ENCODE measurements at regions not wholly inside any gene's neighbourhood (a gene's known extent, or its start where the extent isn't known, plus 50 kb on each side); places are given as distances from the start of the nearest gene placed in this dataset.

DNA sequence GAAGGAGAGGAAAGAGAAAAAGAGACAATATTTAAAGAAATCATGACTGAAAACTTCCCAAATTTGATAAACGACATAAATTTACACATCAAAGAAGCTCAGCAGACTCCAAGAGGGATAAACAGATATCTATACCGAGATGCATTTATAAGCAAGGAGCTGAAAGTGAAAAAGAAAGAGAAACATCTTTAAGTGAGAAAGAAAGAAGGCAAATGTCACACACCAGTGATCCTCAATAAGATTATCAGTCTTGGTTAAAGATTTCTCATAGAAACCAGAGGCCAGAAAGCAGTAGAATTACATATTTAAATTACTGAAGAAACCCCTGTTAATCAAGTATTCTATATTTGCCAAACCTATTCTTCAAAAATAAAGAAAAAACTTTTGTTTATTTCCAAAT lies 424.2 kb downstream of the SLC16A7 start:
- no peak overlapping the region for H3K4me3 ChIP-seq (ENCODE audit: low read depth, low read length)
- no peak for DNase-seq (ENCODE audit: low read depth)

DNA sequence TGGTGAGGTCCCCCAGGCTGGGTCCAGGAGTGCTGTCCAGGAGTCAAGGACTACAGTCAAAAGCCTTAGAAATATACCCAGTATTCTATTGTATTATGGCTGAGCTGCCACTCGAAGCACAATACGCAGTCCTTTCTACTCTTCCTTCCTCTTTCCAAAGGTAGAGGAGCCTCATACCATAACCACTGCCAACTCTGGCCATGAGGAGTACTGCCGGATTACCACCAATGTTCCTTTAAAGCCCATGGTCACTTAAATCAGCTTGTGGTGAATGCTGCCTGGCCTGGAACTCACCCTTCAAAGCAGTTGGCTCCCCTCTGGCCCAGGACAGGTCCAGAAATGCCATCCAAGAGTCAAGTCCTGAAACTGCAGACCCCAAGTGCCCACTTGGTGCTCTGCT lies 425.4 kb downstream of the SLC16A7 start:
- DNase-seq (ENCODE audit: low read depth) = no peak
- H3K4me3 ChIP-seq (ENCODE audit: low read depth, low read length) = no peak overlapping the region

DNA sequence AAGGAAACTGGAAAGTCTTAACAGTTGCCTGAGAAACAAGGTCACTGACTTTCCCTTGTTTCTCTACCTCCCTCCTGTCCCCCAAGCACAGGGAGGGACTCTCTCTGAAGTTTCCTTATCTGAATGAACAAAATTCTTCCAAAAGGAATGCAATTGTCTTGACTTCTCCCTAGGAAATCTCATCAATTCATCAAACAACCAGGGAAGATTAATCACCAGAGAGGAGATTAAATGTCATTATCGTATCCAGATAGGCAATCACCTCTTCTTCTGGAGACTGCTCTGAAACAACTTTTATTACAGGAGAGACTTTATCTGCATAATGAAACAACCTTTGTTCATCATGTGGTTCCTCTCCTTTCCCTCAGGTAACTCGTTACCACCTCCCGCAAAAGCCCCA lies 431.4 kb downstream of the SLC16A7 start:
- DNase-seq (ENCODE audit: low read depth) = no peak

DNA sequence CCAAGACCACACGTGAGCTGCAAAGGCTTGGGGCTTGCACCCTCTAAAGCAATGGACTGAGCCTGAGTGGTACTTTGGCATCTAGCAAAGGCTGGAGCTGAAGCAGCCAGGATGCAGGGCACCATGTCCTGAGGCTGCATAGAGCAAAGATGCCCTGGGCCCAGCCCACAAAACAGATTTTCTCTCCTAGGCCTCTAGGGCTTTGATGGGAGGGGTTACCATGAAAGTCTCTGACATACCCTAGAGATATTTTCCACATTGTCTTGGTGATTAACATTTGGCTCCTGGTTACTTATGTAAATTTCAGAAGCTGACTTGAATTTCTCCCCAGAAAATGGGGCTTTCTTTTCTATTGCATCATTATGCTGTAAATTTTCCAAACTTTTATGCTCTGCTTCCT lies 438.3 kb downstream of the SLC16A7 start:
- DNase-seq (ENCODE audit: low read depth) = no peak
- H3K4me3 ChIP-seq (ENCODE audit: low read depth, low read length) = no peak overlapping the region

More for the DNA sequence above, 431.4 kb downstream of the SLC16A7 start:
- H3K4me3 ChIP-seq (ENCODE audit: low read depth, low read length) = no peak overlapping the region

DNA sequence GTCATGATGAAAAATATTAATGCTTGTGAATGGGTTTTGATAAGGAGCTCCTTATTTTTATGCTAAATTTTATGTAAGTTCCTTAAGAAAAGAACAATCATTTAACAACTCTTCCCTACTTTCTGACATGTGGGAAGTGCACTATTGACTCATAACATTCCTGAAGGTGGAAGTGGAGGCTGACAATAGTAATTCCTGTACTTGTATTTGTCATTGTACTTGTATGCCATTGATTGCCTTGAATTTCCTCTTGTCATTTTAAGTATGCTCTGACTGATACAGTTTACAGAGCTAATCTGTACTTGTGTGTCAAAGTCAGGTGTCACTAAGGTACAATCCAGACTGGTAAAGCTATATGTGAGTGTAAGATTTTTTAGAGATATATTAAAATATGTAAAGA lies 440.0 kb downstream of the SLC16A7 start:
- H3K4me3 ChIP-seq (ENCODE audit: low read depth, low read length) = no peak overlapping the region
- no peak for DNase-seq (ENCODE audit: low read depth)

DNA sequence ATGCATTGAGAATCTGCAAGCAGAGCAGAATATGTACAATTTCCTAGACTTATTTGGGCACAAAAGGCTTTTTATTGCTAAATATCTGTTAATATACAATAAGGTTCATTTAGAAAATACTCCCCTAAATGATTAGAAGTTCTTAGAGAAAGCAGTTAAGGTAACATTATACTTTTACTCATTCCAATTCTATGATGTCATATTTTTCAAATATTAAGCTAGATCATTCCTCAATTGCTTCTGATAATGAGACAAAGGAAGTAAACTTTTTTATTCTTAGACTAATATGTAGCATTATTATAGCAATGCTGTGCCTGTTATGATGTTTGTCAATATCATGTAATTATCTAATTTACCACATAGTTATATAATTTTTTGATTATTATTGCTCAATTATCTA lies 447.0 kb downstream of the SLC16A7 start:
- H3K4me3 ChIP-seq (ENCODE audit: low read depth, low read length) = no peak overlapping the region

DNA sequence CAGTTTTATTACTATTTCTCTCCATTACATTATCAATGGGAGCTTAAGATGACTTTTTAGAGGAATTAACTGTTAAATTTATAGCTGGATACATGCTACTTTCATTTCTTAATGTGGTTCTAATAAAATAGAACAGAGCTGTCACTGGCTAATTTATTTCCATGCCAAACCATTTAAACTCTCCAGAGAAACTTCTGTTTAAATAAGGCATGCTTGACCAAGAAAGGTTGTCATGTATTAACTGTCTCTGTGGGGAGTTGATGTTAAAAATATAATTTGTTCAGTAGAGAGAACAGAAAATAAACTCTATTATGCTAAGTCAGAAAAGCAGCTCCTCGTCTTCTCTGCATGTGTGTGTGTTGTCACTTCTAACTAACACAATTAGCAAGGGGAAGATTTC lies 447.4 kb downstream of the SLC16A7 start:
- no peak for DNase-seq (ENCODE audit: low read depth)
- no peak overlapping the region for H3K4me3 ChIP-seq (ENCODE audit: low read depth, low read length)

More for the DNA sequence above, 447.0 kb downstream of the SLC16A7 start:
- DNase-seq (ENCODE audit: low read depth) = no peak

DNA sequence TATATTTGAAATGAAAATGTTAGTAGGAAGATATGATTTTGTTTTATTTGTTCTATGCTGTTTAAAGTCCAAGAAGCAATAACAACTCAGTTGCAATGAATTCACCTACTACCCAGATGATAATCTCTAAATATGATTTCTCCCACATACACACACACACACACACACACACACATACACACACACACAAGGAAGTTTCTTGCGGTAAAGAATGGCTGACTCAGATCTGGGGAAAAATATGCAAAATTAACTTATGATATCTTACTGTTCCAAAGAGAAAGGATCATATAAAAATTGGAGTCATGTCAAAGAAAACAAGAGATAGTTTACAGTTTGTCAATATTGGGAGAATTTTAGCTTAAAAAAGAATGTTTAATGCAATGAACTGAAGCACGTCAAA lies 456.7 kb downstream of the SLC16A7 start:
- no peak overlapping the region for H3K4me3 ChIP-seq (ENCODE audit: low read depth, low read length)
- no peak for DNase-seq (ENCODE audit: low read depth)

DNA sequence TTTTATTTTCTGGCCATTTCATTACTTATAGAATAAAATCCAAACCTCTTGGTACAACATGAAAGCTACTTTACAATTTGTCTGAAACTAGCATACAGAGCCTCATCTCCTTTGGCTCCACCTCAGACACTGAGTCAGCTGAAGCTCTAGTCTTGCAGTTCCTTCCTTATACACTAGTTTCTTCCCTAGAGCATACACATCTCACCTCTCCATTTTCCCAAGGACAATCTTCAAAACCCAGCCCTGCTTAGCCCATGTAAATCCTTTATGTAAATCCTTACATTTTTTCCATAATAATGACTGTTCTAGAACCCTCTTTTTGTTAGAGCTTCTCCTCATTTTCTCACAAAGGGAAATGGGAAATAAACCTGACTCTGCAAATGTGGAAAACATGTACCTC lies 463.4 kb downstream of the SLC16A7 start:
- DNase-seq (ENCODE audit: low read depth) = no peak
- H3K4me3 ChIP-seq (ENCODE audit: low read depth, low read length) = no peak overlapping the region

DNA sequence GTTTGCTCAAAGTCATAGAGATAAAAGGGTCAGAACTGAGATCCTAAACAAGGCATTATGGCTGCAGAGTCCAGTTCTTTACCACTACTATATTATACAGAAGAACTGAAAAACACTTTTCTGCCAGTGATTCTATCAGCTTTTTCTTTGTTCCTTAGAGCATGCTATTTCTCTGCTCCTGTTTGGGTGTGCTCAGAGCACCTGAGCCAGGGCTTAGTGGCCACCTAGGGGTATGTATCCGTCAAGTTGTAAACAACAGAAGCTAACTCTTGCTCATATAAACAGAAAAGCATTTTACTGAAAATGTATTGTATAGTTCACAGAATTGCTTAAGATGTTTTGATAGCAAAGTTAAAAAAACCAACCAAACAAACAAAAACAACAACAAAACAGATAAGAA lies 470.8 kb downstream of the SLC16A7 start:
- H3K4me3 ChIP-seq (ENCODE audit: low read depth, low read length) = no peak overlapping the region
- no peak for DNase-seq (ENCODE audit: low read depth)

DNA sequence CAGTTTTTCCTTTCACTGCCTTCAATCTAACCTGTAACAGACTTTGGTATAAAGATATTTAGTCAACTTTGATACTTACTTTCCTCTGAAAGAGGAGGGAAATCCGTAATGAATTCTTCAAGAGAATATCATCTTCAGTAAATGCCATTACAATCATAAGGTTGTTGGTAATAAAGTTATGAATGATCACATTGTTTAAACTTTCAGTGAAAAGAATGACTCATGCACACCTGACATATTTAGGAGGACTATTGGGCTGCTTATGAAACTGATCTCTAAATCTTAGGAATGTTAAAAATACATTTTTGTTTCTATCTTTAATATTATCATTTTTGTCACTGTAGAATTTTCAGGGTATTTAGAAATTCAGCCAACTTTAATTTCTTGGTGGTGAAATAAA lies 474.7 kb downstream of the SLC16A7 start:
- no peak for DNase-seq (ENCODE audit: low read depth)

DNA sequence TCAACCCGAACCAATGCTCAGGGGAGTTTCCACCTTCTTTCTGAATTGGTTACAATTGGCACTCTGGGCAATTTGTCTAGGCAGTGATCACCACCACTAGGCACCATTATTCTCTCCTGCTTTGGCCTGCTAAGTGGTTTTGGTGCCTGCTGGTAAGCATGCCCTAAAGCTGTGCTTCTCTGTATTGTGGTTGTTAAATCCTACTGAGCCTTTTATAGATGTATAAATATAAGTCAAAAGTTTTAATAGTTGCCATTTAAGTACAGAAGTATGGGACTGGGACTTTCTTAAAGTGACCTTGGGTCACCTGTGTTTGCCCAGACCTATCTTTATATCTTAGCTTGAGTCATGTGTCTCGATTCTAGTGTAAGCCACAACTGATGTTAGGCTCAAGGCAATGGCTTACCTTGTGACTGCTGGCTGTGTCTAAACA lies 475.9 kb downstream of the SLC16A7 start:
- H3K4me3 ChIP-seq (ENCODE audit: low read depth, low read length) = no peak overlapping the region
- DNase-seq (ENCODE audit: low read depth) = no peak

More for the DNA sequence above, 474.7 kb downstream of the SLC16A7 start:
- H3K4me3 ChIP-seq (ENCODE audit: low read depth, low read length) = no peak overlapping the region

DNA sequence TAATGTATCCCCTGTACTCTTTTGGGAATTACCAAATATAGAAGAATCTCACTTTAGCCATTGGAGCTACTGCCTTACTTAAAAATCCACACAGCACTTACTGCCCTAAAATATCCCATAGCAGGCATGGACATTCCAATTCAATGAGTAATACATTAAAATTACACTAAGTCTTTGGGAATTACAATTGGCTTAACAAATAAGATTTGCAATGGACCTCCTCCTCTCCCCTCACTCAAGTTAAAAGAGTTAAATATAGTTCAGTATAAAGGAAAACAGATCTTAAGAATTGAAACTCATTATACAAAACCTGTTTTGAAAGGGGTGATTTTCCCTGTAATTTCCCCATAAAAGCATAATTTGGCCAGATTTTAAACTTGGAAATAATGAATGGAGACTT lies 477.1 kb downstream of the SLC16A7 start:
- no peak overlapping the region for H3K4me3 ChIP-seq (ENCODE audit: low read depth, low read length)
- peak; percentile 19 for DNase-seq (ENCODE audit: low read depth)

DNA sequence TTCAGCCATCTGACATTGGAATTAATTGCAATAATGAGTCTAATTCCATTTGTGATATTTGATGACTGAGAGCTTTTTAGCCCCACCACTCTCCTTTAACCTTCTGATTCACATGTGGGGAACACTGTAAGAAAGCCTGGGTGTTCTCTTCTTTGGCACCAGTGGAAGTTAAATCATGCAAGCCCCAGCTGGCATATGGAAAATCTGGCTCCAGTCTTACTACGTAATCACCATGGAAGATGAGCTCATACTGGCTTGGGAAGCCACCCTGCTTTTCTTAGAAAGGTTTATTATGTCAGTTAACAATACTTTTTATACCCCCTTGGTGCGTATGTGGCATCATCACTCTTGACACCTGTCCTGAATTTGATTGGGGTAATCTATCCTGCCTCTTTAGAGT lies 479.3 kb downstream of the SLC16A7 start:
- DNase-seq (ENCODE audit: low read depth) = no peak
- no peak overlapping the region for H3K4me3 ChIP-seq (ENCODE audit: low read depth, low read length)

DNA sequence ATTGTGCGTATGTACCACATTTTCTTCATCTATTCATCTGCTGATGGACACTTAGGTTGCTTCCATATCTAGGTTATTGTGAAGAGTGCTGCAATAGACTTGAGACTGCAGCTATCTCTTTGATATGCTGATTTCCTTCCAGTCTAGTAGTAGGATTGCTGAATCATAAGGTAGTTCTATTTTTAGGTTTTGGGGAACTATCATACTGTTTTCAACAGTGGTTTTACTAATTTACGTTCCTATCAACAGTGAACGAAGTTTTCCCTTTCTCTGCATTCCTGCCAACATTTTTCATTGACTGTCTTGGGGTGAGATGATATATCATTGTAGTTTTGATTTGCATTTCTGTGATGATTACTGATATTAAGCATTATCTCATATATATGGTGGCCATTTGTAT lies 482.2 kb downstream of the SLC16A7 start:
- no peak for DNase-seq (ENCODE audit: low read depth)
- no peak overlapping the region for H3K4me3 ChIP-seq (ENCODE audit: low read depth, low read length)

DNA sequence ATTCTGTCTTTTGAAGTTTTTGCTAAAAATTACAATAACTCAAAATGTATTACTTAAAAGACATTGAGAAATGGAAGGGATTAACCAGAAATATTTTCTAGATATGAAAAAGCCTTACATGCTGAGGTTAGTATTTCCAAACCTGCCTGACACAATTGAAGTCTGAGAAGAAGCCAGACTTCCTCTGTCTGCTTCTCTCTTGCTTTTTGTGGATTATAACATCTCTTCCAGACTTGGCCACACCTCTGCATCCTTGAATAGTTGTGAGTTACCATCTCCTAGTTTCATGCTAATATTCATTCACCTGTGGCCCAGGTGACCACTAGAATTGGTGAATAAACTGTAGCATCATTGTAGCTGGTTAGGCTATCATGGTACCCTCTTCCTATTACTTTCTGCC lies 497.6 kb downstream of the SLC16A7 start:
- no peak for DNase-seq (ENCODE audit: low read depth)
- H3K4me3 ChIP-seq (ENCODE audit: low read depth, low read length) = no peak overlapping the region

DNA sequence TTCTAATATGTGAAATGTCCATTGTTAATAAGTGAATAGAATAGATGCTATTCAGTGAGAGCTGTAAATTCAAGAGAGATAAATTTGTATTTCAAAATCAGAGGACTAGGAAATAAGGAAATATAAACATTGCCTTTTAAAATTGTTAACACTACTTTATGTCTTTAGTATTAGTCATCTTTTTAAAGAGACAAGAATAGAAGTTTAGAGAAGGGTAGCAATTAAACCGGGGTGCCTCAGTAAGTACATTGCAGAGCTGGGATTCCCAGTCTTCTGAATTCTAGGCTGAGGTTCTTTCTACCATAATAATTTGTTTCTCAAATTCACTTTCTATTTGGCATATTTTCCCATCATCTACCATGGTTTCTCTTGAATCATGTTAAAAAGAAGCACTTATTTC lies 498.6 kb downstream of the SLC16A7 start:
- DNase-seq (ENCODE audit: low read depth) = no peak
- H3K4me3 ChIP-seq (ENCODE audit: low read depth, low read length) = no peak overlapping the region

DNA sequence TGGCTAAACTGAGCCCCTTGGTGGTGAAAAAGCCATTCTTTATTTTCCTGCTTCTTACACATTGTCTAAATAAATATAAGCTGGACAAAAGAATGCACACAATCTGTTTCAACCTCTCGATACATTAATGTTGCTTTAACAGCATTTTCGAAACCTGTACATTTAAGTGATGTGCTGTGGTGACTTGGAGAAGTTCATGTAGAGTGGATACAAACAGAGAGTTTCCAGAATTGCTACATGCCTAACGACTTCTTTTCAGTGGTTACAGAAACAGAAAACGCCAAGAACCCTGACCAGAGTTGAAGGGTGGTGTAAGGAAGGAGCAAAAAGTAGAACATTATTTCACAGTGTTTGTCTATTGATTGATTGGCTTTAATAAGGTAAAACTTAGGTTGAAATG lies 500.9 kb downstream of the SLC16A7 start:
- DNase-seq (ENCODE audit: low read depth) = no peak
- H3K4me3 ChIP-seq (ENCODE audit: low read depth, low read length) = no peak overlapping the region

DNA sequence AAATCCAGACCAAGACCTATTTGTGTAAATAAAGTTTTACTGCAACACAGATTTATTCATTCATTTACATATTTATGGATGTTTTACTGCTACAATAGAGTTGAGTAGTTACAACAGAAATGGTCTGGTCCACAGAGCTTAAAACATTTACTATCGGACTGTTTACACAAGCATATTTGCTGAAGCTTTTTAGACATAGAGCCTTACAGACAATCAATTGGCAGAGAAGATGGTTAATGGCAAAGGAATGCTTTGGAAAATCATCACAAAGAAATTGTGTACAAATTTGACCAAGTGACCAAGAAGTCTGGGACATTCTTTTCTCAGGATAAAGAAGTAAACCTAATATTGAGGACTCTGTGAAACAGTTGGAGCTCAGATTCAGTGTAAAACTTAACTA lies 504.3 kb downstream of the SLC16A7 start:
- no peak overlapping the region for H3K4me3 ChIP-seq (ENCODE audit: low read depth, low read length)
- DNase-seq (ENCODE audit: low read depth) = peak; percentile 5

DNA sequence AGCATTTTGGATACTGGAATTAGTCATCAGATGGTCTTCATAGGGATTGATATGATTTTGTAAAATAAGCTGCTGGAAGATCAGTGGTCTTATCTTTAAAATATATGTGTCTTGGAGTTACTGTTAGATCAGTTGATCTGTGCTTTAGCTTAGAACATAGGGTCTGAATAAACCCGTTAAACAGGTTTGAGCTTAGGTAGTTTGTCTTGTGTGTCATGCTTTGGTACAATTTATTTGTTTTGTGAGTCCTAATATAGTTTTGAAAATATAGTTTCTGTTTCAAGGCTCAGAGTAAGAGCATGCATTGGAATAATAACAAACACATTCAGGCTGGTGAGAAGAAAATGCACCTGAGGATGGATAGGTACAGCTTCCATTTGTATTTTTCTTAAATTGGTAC lies 505.0 kb downstream of the SLC16A7 start:
- DNase-seq (ENCODE audit: low read depth) = no peak
- no peak overlapping the region for H3K4me3 ChIP-seq (ENCODE audit: low read depth, low read length)

DNA sequence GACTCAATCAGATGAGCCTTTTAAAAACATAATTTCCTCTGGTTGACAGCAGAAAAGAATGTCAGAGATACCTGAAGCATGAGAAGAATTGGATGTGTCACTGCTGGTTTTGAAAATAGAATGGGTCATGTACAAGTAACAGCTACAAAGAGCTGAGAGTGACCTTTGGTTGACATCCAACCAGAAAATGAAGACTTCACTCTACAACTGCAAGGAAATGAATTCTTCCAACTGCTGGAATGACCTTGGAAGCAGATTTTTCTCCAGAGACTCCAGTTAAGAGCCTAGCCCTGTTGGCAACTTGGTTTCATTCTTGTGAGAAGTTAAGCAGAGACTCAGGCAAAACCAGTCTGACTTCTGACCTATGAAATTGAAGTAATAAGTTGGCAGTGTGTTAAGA lies 505.9 kb downstream of the SLC16A7 start:
- peak; percentile 38 for DNase-seq (ENCODE audit: low read depth)

DNA sequence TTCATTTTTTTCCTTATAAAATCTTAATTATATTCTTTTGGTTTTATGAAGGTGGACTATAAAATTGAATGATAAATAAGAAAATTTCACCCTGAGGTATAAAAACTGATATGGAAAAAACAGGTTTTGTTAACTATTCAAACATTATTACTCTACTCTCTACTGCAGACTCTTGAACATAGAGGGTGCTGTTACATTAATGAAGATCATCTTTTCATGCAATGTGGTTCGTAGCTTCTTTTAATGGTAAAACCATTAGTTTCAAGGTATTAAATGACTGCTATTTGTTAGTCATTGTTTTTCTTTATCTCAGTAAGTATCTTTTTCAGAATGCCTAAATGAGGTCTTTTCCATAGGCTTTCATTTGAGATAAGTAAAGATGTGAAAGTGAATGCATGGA lies 510.4 kb downstream of the SLC16A7 start:
- H3K4me3 ChIP-seq (ENCODE audit: low read depth, low read length) = no peak overlapping the region
- DNase-seq (ENCODE audit: low read depth) = peak; percentile 1

More for the DNA sequence above, 505.9 kb downstream of the SLC16A7 start:
- no peak overlapping the region for H3K4me3 ChIP-seq (ENCODE audit: low read depth, low read length)

Data from skeletal muscle cell (primary cell).